ENCODE measurements at regions not wholly inside any gene's neighbourhood (a gene's known extent, or its start where the extent isn't known, plus 50 kb on each side); places are given as distances from the start of the nearest gene placed in this dataset.

- Histone ChIP-seq H3K36me3 (no peaks in the 10 kb centered on the region), H3K9me3 (no peaks in the 10 kb centered on the region), H3K4me3 (replicated peaks in 1 of 3) (no peak overlapping the region), H3K27me3 (no peaks in the 10 kb centered on the region), H3K4me1 (peaks cover 29% of the 10 kb centered on the region in 2 donors), H3K27ac (no peak overlapping the region)
- WGBS, 2 donors = 68 to 83% methylated on average over 2 of the region's 2 CpGs
- TF ChIP-seq, protein P1, sequence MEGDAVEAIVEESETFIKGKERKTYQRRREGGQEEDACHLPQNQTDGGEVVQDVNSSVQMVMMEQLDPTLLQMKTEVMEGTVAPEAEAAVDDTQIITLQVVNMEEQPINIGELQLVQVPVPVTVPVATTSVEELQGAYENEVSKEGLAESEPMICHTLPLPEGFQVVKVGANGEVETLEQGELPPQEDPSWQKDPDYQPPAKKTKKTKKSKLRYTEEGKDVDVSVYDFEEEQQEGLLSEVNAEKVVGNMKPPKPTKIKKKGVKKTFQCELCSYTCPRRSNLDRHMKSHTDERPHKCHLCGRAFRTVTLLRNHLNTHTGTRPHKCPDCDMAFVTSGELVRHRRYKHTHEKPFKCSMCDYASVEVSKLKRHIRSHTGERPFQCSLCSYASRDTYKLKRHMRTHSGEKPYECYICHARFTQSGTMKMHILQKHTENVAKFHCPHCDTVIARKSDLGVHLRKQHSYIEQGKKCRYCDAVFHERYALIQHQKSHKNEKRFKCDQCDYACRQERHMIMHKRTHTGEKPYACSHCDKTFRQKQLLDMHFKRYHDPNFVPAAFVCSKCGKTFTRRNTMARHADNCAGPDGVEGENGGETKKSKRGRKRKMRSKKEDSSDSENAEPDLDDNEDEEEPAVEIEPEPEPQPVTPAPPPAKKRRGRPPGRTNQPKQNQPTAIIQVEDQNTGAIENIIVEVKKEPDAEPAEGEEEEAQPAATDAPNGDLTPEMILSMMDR (IDR thresholded peaks at IDR 0.05) = no peak
- no peak for DNase-seq
- intact Hi-C loops (cut with DNase I) = no loop called here
These were observed 324.3 kb downstream of the PTTG2 start for GRCh38 chr4:38284294-38285030.

- H3K27ac ChIP-seq = no peak overlapping the region
- H3K36me3 ChIP-seq = no peaks in the 10 kb centered on the region
- WGBS, 2 donors = 81 to 85% methylated on average over 10 of the region's 10 CpGs
- no peak for DNase-seq
- TF ChIP-seq, protein P1 (IDR thresholded peaks at IDR 0.05) = no peak
- no peak for TF ChIP-seq POLR2A (IDR thresholded peaks at IDR 0.05)
- intact Hi-C loops (cut with DNase I) = no loop called here
- H3K27me3 ChIP-seq = no peaks in the 10 kb centered on the region
- no peak overlapping the region for H3K4me3 ChIP-seq (replicated peaks in 1 of 3)
- peaks cover 1 to 4% of the 10 kb centered on the region in 2 donors for H3K4me1 ChIP-seq
- H3K9me3 ChIP-seq = no peaks in the 10 kb centered on the region
These were observed 327.1 kb downstream of the PTTG2 start for GRCh38 chr4:38287101-38287851.

DNA sequence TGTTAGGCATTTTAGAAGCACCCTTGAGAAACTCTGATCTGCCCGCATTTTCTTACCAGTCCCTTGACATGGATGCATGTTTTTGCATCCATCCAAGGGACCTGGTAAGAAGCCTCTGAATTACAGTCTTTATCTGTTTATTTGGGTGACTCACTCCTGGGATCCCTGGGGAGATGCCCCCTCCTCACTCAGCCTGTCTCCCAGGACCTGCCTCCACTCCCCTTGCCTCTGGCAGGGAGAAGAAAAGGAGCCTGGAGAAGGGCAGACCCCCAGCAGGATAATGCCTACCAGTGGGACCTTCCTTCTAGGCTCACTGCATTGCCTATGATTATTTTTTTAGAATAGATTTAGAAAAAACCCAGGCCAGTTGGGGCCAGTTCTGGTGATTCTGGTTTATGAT is 329.4 kb downstream of the PTTG2 start:
- Histone ChIP-seq H3K36me3 (no peaks in the 10 kb centered on the region), H3K4me1 (no peaks in the 10 kb centered on the region), H3K27ac (no peak overlapping the region), H3K27me3 (no peaks in the 10 kb centered on the region), H3K4me3 (replicated peaks in 1 of 3) (no peak overlapping the region), H3K9me3 (no peaks in the 10 kb centered on the region)
- TF ChIP-seq POLR2A (IDR thresholded peaks at IDR 0.05) = no peak
- TF ChIP-seq, protein P1 (IDR thresholded peaks at IDR 0.05) = no peak
- intact Hi-C loops (cut with DNase I) = no loop called here
- DNase-seq = no peak
- WGBS, 2 donors = 86 to 100% methylated on average over 1 of the region's 1 CpG

- H3K4me1 ChIP-seq = no peaks in the 10 kb centered on the region
- WGBS, 2 donors = 83 to 86% methylated on average over 3 of the region's 3 CpGs
- no peak overlapping the region for H3K27ac ChIP-seq
- intact Hi-C loops (cut with DNase I) = no loop called here
- H3K4me3 ChIP-seq (replicated peaks in 1 of 3) = no peak overlapping the region
- H3K36me3 ChIP-seq = no peaks in the 10 kb centered on the region
- no peaks in the 10 kb centered on the region for H3K27me3 ChIP-seq
- no peak for DNase-seq
- H3K9me3 ChIP-seq = no peaks in the 10 kb centered on the region
- no peak for TF ChIP-seq POLR2A (IDR thresholded peaks at IDR 0.05)
- TF ChIP-seq, protein P1 (IDR thresholded peaks at IDR 0.05) = no peak
These were observed 330.2 kb downstream of the PTTG2 start for GRCh38 chr4:38290366-38290765.

GRCh38 chr4:38290914-38291313 is 330.7 kb downstream of the PTTG2 start:
- Histone ChIP-seq H3K27ac (no peak overlapping the region), H3K27me3 (no peaks in the 10 kb centered on the region), H3K4me1 (no peaks in the 10 kb centered on the region), H3K9me3 (no peaks in the 10 kb centered on the region), H3K4me3 (replicated peaks in 1 of 3) (no peak overlapping the region), H3K36me3 (no peaks in the 10 kb centered on the region)
- WGBS, 2 donors = 91 to 95% methylated on average over 1 of the region's 1 CpG
- DNase-seq = no peak
- TF ChIP-seq, protein P1 (IDR thresholded peaks at IDR 0.05) = no peak
- TF ChIP-seq POLR2A (IDR thresholded peaks at IDR 0.05) = no peak
- intact Hi-C loops (cut with DNase I) = no loop called here
